Left cardiac atrium (tissue), 4 donors: ENCODE measurements at regions not wholly inside any gene's neighbourhood (a gene's known extent, or its start where the extent isn't known, plus 50 kb on each side); places are given as distances from the start of the nearest gene placed in this dataset.
"Not testable (repeated sequence)": the region's sequence is repeated elsewhere in the genome, so short reads cannot be mapped to it uniquely, and the experiment has no call there.

Experiments
- ATAC-seq, 2 donors: fragments of 200-7000 bp; cut with Tn5 transposase; one replicate each; pipeline ENCODE4 v1.9.1; 2020; ENCODE audit warnings: mild to moderate bottlenecking in 2 of 2, moderate library complexity in 2 of 2
- DNase-seq: peaks from one replicate; pipeline ENCODE4 v3.0.0-alpha.2; 2020
- intact Hi-C, 2 donors: fragments of 100-400 bp; cut with DNase I; formaldehyde crosslinking; loops; one replicate each; pipeline versions ENCODE4 v1.14.1 to v1.15.1; 2022 to 2023
- donor health status: DM: no; HTN: yes; CAD: no.
- donor health status: DM: no; HTN: yes; CAD: no; lungs with severe emphysema.
- donor health status: DM: yes; HTN: yes; CAD: no.
- donor health status: Dilated cardiomyopathy.

DNA sequence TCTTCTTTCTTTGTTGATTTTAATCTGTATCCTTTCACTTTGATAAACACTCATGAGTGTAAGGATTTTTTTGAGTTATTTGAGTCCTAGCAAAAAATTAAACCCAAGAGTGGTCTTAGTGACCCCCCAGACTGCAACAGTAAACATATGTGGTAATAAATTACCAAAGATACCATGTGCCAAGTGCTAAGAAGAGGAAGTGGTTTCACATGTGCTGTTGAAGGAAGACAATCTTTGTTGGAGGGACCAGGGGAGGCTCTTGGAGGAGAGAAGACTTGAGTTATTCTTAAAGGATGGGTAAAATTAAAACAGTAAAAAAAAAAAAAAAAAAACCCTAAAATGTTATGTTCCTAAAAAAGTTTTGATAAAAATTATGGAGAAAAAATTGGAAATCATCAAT lies 150.2 kb downstream of the SEC23IP start:
- DNase-seq (no peak), ATAC-seq (no peak)
- intact Hi-C loops = loop anchor here in 1 of 2 donors (1.0 kb wide), 1 partner anchor 19 kb away; no protein-coding TSS in a partner anchor

DNA sequence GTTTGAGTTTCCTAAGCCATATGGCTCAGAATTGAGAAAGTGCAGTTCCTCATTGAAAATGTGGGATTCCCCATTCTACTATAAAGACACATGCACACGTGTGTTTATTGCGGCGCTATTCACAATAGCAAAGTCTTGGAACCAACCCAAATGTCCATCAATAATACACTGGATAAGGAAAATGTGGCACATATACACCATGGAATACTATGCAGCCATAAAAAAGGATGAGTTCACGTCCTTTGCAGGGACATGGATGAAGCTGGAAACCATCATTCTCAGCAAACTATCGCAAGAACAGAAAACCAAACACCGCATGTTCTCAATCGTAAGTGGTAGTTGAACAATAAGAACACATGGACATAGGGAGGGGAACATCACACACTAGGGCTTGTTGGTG lies 154.8 kb downstream of the SEC23IP start:
- ATAC-seq, DNase-seq, intact Hi-C loops: not testable (repeated sequence)

DNA sequence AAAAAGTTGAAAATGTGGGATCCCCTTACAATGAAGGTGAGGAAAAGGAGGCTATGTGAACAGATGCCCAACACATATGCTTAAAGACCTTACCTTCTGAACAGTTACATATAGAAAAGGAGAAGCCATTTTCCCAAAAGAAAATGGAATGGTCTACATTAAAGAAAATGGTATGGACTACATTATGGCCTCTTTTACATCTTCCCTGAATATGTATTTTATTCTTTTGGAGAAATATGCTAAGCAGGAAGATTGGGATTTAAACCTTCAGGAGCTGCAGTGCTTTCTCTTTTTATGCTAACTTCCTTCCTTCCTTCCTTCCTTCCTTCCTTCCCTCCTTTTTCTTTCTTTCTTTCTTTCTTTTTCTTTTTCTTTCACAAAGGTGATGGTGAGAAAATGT lies 155.4 kb downstream of the SEC23IP start:
- no peak for ATAC-seq
- intact Hi-C loops = no loop called here
- DNase-seq = no peak

DNA sequence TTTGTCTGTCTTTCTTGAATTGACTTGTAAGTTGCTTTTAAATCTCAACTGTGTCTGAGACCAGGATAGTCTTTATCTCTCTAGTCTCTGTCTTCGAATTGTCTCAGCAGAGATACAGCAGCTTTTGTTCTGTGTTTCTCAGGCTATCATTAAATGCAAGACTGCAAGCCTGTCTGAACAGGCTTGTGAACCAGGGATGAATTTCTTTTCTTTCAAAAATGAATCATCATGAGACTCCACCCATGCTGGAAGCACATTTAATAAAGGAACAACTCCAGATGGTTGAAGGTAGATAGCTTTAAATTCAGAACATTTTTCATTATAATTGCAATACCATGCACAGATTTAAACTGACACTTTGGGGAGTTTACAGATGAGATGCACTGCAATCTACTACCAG lies 155.9 kb downstream of the SEC23IP start:
- no peak for DNase-seq
- ATAC-seq = no peak

DNA sequence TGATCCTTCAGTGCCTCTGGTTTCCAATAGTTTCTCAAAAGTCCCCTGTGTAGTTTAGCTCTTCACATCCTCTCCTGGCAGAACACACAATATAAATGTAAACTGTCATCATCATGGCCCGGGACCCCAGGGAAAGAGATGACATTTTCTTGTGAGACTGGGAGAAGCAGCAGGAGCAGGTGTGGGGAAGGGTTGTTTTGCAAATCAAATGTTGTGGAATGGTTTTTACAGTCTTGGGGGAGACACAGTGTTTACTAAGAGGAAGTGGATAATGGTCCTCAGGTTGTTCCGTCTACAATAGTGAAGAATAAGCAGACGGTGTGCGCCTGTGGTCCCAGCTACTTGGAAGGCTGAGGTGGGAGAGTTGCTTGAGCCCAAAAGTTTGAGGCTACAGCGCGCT lies 159.1 kb downstream of the SEC23IP start:
- ATAC-seq = no peak
- no peak for DNase-seq
- intact Hi-C loops = no loop called here

More for the DNA sequence above, 155.9 kb downstream of the SEC23IP start:
- intact Hi-C loops = no loop called here

DNA sequence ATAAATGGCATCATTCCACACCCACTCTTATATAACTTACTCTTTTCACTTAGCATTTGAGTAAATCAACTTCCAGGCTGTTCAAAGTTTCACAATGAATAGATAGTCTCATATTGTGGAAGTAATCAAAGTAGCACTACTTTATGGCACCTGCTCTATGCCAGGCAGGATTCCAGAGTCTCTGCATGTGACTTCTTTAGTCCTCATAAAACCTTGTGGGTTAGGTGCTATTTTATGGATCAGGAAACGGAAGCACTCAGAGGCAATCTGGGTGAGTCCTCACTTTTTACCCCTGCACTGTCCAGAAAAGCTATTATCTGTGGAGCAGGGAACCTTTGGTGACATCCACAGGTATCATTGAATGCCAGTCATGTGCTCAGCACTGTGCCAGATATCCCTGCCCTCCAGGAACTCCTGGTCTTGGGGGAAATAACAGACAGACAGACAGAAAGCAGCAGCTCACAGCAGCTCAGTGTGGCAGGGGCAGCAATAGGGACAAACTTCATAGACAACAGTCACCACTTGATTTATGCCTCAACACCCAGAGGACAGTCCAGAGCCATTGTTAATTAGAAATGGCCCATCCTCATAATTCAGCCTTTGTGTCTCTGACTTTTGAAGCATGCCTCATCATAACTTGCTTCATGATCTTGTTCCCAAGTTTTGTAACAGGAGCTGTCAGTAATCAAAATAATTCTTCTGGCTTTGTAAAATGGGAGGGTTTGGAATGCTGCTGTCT lies 160.6 kb downstream of the SEC23IP start:
- intact Hi-C loops = no loop called here
- ATAC-seq = no peak
- no peak for DNase-seq

DNA sequence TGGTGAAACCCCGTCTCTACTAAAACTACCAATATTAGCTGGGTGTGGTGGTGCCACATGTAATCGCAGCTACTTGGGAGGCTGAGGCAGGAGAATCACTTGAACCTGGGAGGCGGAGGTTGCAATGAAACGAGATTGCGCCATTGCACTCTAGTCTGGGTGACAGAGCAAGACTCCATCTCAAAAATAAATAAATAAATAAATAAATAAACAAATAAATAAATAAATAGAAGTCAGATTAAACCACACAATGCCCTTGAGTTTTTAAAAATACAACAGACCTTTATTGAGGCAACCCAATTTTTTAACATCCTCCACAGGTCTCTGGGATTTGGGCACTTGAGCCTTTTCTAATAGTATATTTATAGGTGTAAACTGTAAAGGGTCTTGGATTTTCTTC lies 167.3 kb downstream of the SEC23IP start:
- ATAC-seq, DNase-seq, intact Hi-C loops: not testable (repeated sequence)

DNA sequence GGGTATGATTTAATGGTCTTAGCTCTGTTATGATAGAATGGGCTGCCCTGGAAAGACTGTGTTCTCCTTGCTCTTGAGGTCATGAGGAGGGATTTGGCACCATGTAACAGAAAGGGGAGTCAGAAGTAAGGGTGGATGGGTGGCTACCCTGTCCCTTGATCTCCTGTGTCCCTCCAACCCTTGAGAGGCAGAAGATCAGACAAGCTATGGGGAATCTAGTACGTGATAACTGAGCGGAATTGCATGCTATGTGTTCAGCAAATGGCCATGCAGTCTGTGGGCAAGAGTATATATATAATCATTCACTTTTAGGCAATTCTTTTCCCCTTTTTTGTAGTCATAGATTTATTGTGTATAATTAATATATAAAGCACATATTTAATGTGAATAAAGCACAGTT lies 174.9 kb downstream of the SEC23IP start:
- no peak for ATAC-seq
- DNase-seq = no peak
- intact Hi-C loops = no loop called here

DNA sequence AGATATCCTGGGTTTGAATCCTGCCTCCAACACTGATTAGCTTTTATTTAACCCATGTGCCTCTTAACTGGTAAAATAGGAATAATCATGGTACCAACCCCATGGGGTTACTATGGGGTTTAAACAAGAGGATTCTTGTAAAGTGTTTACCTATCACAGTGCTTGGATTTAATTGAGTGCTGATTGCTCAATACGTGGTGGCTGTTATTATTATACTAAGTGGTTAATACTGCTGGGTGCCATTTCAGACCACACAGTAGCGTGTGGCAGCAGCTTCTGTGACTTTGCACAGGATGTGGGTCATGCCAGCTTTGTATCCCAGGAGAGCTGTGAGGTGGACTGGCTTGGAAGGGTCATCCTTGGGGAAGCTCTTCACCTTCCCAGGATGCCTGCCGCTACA lies 177.2 kb downstream of the SEC23IP start:
- DNase-seq = no peak
- ATAC-seq = no peak
- intact Hi-C loops = no loop called here

DNA sequence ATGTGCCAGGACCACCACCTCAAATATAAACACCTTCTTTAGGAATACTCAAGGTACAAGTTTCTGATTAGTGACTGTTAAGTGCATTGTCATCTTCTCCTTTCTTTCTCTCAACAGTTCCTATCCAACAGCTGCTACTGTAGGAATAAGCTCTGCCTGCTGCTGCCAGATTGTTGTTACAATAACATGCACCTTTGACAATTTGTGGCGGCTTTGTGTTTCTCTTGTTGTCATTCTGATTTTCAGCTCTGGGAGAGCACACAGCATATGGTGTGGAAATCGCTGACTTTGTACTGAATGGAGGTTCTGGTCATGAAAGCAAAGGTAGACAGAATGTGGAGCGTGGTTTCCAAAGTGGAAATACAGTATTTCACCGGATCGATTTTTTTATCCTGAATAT lies 182.8 kb downstream of the SEC23IP start:
- intact Hi-C loops = no loop called here
- DNase-seq (no peak), ATAC-seq (no peak)

DNA sequence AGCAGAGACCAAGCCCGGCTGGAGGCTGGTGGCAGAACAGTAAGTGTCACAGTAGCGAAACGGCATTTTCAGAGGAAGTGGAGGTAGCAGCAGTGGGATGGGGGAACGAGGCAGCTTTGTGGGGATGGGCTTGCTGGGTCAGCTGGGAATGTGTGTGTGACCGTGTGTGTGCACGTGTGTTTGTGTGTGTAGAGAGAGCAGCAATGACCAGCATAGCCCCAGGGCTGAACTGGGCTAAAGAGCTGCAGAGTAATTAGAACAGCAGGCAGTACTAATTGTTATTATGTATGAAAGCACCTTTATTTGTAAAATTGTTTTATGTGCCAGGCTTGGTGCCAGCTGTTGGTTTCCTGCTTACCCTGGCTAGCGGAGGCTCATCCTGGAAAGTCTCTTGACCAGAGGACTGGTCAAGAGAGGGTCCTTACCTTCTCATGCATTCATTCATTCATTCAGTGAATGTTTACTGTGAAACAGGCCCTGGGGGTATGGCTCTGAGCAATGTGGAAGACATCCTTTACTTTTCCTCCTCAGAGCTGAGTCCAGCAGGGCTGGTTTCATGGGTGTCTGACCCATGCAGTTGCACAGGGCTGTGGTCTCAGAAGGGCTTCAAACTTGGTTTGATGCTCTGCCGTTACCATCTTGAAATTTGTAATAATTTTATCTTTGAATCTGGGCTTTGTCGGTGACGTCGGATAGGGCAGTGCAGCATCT lies 184.6 kb downstream of the SEC23IP start:
- ATAC-seq (no peak), DNase-seq (no peak)
- intact Hi-C loops = no loop called here

DNA sequence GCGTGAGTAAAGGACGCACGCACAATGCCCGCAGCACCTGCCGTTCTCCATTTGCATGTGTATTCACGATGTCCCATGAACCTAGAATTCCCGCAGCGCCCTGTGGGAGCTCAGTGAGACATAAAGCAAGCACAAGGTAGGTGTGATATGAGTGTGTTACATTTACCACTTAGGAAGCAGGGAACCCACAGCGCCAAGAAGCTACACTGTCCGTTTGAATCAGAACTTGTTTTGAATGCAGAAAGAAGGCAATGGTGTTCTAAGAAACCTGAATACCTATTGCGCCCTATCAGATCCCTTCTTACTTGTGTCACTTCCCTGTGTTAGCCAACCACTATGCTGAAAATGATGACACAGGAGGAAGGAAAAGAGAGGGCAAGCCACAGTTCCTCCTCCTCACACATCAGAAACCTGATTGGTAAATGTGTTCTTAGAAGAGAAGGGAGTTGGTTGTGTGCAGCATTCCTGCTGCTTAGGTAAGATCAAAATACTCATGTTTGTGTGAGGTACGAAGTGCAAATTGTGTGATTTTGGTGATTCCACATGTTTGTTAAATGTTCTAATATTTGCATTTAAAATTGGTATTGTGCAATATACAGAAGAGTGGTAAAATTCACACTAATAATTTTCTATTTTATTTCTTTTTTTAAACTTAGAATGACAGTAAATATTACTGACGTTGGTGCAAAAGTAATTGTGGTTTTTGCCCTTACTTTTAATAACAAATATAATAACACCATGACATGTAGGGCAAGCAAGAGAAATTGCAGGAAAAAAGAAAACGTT lies 185.4 kb downstream of the SEC23IP start:
- DNase-seq = no peak
- intact Hi-C loops = no loop called here
- ATAC-seq = no peak

DNA sequence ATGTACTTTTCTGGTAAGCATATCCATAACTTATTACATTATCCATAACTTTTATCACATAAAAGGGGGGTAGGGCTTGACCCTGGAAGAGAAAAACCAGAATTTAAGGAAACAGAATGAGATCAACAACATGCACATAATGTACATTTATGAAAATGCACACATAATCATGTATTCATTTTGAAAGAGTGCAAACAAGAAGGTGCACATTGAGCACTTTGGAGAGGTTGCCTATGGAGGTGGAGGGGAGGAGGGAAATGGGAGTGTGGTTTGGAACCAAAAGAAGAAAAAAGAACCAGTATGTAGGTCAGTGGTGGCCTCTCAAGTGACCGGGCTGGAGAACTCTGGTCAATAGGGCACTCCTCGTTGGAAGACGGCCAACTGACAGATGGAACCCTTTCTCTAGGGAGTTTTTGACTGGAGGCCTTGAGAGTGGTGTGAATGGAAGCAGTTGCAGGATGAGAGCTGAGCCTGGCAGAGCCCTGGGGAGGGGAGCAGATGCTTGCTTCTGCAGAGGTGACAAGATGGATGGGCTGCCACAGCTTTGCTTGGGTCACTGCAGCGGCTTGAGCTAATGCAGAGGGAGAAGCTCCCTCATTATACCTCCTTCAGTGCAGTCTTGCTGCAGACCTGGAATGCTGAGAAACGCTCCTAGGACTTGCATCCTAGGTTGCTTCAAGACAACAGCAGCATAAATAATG lies 192.7 kb downstream of the SEC23IP start:
- DNase-seq = no peak
- ATAC-seq = no peak
- intact Hi-C loops = no loop called here

DNA sequence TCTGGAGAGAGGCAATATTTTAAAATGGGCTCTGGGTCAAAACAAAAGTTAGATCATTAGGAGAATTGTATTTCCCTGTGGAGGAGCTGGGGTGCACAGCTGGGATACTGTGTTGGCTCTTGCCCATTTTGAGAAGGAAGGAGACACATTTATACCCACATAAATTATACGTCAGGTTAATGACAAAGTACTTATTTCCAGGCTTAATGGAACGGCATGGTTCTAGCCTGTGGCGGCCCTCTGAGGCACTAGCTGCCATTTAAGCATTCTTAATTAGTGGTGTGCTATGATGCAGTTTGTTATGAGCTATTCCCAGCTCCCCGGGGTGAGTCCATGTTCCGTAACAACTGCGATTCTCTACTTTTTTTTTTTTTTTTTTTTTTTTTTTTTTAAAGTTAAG lies 193.5 kb downstream of the SEC23IP start:
- DNase-seq (no peak), ATAC-seq (no peak)
- intact Hi-C loops = no loop called here

DNA sequence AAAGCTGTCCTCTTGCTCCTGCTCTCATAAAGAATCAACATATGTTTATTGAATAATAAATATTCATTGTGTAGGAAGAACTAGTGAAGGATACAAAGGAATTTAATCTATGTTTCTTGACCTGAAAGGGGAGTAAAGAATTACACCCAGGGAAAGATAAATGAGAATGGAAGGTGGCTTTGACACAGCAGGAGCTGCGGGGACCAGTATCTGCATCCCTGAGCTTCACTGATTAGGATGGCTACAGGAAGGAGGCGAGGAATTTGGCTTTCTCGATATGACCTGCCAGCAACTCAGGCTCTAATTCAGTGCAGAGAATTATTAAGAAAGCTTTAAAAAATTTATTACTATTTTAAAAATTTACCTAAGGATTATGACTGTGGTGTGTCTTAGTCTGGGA lies 194.6 kb downstream of the SEC23IP start:
- no peak for DNase-seq
- no peak for ATAC-seq
- intact Hi-C loops = no loop called here

DNA sequence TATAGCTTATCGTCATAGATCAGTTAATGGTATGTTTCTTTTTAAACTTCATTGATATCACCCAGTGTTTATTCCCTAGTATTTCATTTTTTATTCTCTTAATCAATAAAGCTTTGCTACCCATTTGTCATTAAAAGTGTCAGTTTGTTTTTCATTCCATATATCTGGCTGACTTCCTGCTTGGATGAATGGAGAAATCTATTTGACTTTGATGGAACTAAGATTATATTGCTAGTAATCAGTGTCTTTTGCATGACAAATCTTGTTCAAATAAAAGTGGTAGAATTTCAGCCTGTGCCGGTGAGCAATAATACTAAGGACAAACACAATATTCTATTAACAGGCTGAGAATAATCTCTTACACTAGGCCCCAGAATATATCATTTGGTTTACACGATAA lies 203.3 kb downstream of the SEC23IP start:
- no peak for ATAC-seq
- intact Hi-C loops = no loop called here
- no peak for DNase-seq

DNA sequence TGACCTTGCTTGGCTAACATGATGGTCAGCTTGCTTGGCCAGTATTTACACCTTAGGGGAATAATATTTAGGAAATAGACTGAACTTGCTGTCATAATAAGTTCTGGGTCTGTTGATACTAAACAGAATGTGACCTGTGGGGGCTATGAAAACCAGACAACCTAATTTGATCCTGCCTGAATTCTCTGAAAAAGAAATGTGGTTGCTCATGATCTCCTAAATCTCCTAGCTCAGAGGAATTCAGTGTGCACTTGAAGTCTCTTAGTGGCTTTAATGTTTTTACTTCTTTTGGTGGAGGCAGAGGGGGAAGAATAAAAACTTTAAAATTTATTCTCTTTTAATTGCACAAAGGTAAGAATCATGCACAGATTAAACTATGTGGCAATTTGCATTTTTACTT lies 205.2 kb downstream of the SEC23IP start:
- DNase-seq = no peak
- intact Hi-C loops = no loop called here
- no peak for ATAC-seq

DNA sequence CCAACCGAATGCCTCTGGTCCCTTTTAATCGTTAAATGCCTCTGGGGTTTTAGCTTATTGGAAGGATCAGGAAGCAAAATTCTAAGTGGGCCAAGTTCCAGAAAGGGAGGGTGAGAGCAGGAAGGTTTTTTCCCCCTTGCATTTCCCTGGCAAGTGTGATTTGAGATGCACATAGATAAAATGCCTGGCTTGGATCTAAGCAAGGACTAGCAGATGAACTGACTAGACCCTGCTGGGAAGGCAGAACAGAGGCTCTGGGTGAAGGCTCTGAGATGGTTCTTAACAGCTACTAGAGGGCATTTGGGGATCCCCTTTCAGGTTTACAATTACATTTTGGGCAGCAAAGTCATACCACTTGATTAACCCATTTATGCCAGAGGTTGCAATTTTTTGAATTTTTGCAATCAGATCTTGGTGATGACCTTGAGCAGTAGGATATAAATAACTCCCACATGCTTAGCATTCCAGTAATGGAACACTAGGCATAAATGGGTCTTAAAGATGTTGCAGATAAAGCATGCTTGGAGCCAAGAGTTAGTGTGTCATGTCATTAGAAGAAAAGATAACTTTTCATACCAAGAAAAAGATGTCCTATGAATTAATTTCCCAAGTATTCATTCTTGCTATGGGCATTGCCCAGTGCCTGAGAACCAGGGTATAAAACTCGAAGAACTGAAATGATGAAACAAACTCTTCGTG lies 205.9 kb downstream of the SEC23IP start:
- ATAC-seq (no peak), DNase-seq (no peak)
- intact Hi-C loops = no loop called here
